ENCODE measurements at regions not wholly inside any gene's neighbourhood (a gene's known extent, or its start where the extent isn't known, plus 50 kb on each side); places are given as distances from the start of the nearest gene placed in this dataset.

DNA sequence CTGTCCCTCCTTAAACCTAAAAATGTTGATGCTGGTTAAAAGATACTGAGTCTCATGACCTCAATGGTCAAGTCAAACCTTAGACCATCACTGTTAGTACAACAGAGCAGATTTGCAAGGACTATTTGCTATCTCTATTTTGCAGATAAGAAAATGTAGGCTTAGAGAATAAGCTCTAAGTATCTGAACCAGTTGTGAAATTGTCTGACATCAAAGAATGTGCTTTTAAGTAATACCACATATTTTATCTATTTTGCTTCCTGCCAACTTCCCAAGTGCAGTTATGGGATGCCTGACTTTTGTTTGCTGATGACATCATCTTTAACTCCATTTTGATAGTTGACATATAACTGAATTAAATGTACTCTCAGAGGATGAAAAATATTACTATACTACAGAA, 83.6 kb upstream of the TMEM106B start:
- no peak for DNase-seq (ENCODE audit: low read depth in 2 of 2)

DNA sequence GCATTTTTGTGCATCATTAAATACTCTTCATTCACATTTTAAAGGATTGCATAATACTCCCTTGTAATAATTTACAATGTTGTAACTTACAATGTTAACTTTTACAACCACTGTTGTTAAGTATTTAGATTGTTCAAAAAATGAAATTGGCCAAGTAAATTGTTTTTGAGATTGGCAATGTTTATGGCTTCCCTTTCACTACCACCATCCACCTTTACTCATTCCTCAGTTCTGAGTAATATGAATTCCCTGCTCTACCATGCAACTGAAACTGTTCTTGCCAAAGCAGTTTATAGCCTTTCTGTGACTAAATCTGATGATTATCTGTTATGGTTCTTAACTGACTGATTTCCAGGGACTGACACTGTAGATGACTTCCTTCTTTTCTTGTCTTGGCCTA, 80.5 kb upstream of the TMEM106B start:
- no peak for DNase-seq (ENCODE audit: low read depth in 2 of 2)

DNA sequence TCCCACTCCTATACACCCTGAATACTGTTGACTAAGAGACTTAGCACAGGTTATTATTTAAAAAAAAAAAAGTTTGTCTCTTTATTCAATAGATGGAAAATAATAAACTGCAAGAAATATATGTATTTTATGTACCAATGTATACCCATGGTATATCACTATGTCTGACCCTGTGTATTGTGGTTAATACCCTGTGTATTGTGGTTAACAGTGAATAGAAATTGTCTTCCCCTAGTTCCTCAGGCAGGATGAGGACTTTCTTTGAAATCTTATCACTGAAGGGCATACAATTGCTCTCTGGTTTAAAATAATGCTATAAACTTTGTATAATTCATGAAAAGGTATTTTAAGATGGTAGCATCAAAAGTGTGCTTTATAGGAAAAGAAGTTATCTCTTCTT, 80.0 kb upstream of the TMEM106B start:
- no peak for DNase-seq (ENCODE audit: low read depth in 2 of 2)

DNA sequence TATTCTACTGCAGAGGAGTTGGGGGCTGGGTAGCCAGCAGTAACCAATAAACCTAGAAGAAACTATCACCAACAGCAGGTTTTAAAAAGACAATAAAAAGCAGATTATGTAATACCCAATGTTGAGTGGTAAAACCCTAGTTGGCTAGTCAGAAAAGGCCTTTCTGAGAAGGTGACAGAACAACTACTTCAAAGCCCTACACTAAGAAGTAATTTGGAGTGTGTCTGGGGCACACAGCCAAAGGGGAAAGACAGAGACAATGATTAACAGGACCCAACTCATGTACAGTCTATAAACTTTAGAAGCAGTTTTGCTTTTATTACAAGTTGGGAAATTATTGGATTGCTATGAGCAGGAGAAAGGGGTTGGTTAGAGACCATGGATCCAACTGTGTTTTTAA, 77.2 kb upstream of the TMEM106B start:
- DNase-seq (ENCODE audit: low read depth in 2 of 2): no peak

DNA sequence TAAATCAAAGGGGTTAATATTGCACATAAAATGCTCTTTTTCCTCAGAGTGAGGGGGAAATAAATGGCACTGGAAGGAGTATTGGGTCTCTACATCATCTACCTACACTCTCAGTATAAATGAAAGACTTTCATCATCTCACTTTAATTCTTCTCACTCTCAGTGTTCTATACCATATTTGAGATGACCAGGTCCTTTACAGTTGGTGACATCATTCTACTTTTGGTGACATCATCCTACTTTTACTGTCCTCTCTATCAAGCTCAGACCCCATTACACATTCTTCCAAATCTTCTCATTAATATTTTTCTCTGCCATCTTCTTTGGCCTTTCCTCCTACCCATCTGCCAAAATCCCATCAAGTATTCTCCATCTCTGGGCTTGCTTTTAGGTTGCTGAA, 74.6 kb upstream of the TMEM106B start:
- DNase-seq (ENCODE audit: low read depth in 2 of 2): no peak

DNA sequence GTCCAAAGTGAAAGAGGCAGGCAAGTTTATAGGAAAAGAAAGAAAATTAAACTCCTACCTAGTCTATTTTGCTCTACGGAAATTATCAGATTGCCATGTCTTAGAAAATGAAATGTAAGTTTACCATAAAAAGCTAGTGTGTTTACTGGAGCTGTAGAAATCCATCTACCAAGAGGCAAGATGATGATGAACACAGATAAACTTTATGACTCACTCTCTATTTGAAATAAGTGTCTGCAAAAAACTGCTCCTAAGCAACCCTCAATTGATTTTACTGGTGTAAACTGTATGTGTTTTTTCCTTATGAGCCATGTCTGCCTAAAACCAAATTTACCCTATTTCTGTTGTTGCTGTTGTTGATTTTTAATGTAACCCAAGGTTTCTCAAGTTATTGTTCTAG, 73.8 kb upstream of the TMEM106B start:
- DNase-seq (ENCODE audit: low read depth in 2 of 2): no peak

DNA sequence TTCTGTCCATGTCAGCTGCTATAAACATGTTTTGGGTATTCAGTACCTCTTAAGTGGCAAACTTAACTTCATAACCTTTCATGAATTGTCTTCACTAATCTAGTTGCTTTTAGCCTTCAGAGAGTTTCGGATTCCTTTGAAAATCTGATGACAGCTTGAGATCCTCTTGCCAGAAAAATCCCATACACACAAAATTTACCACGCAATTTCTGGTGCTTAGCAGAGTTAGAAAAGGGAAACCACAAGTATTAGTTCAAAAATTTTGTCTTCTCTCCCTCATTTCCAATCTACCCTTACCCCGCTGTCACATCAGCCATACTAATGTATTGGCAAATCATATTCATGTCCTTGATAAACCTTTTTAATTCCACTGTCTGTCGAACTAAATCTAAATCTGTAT, 72.7 kb upstream of the TMEM106B start:
- DNase-seq (ENCODE audit: low read depth in 2 of 2): no peak

DNA sequence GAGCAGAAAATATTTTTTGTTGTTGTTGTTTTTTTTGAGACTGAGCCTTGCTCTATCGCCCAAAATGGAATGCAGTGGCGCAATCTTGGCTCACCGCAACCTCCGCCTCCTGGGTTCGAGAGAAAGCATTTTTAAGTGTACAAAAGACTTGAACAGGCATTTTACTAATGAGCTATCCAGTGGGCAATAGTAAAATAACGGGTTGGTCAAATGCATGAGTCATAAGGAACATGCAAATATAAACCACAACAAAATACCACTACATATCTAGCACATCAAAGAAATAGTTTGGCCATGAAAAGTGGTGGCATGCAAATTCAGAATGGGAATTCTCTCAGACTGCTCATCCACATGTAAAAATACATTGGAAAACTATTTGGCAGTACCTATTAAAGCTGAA, 71.7 kb upstream of the TMEM106B start:
- no peak for DNase-seq (ENCODE audit: low read depth in 2 of 2)

DNA sequence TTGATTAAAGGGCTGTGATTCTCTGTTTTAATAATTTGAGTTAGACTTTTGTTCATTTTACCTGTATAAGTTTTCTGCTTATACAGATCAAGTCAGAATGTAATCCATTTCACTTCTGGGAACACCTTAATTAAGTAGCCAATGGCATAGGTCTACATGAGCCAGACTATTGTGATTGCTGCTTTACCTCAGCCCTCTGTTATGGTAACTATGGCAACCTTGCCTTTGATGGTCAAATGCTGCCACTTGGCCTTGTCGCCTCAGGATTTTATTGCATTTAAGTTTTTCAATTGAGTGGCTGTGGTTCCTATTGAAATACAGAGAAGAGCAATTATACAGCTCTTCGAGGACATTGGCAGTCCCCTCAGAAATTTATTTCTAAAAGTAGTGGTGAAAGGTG, 64.3 kb upstream of the TMEM106B start:
- no peak for DNase-seq (ENCODE audit: low read depth in 2 of 2)

DNA sequence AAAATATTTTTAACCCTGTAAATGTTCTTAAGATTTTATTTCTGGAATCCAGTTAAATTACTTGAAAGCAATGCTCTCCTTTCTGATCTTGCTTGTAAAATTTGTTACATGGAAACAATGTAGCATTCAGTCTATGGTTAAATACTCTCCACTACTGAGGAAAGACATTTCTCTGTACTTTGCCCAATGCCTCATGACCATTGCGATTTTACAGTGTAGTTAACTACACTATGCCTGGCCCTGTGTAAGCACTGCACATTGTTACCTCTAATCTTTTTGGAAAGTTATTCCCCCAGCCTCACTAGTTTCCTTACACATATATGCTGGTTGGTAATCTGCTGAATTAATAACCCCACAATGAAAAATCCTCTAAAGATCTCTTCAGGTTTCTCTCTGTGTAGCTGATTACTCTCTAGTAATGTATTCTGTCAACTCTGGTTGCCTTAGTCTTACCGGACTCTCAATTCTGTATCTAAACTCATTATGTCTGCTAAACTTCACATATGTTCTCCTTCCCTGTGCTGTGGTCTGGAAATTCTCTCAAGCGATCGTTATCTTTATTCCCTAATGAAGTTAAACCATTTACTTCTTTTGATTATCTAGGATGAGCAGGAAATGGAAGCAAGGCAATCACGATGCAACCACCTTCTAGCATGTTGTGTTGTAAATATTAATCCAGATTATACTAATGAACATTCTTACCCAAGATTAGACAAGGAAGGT, 58.7 kb upstream of the TMEM106B start:
- DNase-seq (ENCODE audit: low read depth in 2 of 2): no peak

DNA sequence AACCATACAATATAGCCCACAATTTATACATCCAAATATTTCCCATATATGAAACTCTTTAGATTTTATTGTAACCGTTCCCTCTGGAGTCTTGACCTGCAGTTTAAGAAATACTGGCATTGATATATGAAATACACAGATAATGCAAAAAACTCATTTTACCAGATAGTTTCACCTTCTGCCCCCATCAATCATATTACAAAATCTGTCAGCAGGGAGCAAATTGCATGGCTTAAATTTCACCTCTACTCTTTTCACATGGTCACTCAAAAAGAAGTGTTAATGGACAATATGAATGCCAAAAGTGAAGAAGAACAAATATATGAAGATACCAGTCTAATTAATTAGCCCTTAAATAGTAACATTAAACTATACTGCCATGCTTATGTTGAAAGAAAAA, 57.0 kb upstream of the TMEM106B start:
- no peak for DNase-seq (ENCODE audit: low read depth in 2 of 2)

DNA sequence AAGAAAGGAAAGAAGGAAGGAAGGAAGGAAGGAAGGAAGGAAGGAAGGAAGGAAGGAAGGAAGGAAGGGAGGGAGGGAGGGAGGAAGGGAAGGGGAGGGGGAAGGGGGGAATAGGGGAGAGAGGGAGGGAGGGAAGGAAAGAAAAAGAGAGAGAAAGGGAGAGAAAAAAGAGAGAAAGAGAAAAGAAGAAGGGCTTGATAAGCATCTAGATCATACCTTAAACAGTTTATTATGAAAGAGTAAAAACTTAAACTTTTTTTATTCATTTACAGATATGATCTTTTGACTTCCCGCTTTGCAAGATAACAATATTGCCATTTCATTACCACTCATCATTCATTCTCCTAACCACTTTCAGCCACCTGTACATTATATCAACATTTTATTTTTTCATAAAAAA, 53.6 kb upstream of the TMEM106B start:
- DNase-seq (ENCODE audit: low read depth in 2 of 2): no peak

DNA sequence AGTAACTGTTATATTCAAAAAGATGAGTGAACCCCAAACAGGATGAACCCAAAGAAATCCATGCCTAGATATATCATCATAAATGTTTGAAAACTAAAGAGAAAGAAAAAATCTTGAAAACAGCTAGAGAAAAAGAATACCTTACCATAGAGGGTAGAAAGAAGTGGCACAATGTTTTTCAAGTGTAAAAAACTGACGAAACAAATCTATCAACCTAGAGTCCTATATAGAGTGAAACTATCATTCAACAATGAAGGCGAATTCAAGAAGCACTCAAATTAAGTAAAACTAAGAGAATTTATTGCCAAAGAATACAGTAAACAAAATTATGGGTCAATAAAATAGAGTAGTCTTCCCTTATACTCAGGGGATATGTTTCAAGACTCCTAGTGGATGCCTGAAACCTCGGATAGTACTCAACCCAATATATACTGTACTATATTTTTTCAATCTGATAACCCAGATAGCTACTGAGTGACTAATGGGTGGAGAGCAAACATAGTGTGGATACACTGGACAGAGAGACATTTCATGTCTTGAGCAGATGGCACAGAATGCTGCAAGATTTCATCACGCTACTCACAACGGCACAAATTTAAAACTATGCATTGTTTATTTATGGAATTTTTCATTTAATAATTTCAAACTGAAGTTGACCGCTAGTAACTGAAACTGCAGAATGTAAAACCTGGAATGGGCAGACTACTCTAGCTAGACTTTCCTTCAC, 52.6 kb upstream of the TMEM106B start:
- DNase-seq (ENCODE audit: low read depth in 2 of 2): no peak

DNA sequence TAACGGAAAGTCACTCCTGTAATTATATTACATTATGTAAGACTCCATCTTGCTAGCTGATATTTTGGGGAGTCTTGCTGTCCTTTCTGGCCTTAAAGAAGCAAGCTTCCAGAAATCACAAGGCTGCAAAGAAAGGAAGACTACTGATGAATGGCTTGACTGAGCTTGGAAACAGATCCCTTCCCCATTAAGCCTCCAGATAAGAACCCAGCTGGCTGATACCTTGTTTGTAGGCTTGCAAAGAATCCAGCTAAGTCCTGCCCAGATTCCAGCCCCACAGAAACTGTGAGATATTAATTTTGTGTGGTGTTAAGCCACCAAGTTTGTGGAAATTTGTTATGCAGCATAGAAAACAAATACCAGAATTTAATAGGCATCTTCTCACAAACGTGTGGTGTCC, 49.9 kb upstream of the TMEM106B start:
- DNase-seq (ENCODE audit: low read depth in 2 of 2): no peak

Data from stimulated activated CD8-positive, alpha-beta memory T cell treated with anti-CD3 and anti-CD28 coated beads, Interleukin-7, amount 100 ng/mL, for 4 hours (primary cell).